C4-2B (cell line): ENCODE measurements at regions not wholly inside any gene's neighbourhood (a gene's known extent, or its start where the extent isn't known, plus 50 kb on each side); places are given as distances from the start of the nearest gene placed in this dataset.

ENCODE experiments used
- CTCF ChIP-seq: fragments of 450-650 bp; conservative IDR thresholded peaks from 2 replicates; pipeline ENCODE4 v1.5.1; 2017; ENCODE audit warnings: mild to moderate bottlenecking
- ZFX ChIP-seq: fragments of 450-650 bp; IDR thresholded peaks from 2 replicates; pipeline ENCODE4 v1.6.1; 2017

- TF ChIP-seq CTCF, result no peak
- no peak for TF ChIP-seq ZFX
These were observed 227.7 kb downstream of the MYLK4 start for GRCh38 chr6:2523061-2523460.
